NCI-H510A (cell line): ENCODE measurements at regions not wholly inside any gene's neighbourhood (a gene's known extent, or its start where the extent isn't known, plus 50 kb on each side); places are given as distances from the start of the nearest gene placed in this dataset.

Experiments used
- DNase-seq: peaks from one replicate; lab custom pipeline; 2025; lab: John Stamatoyannopoulos, UW

GRCh38 chr5:155919725-155920124, 407.2 kb upstream of the SGCD start:
- no peak for DNase-seq

GRCh38 chr5:155921621-155922020, 405.3 kb upstream of the SGCD start:
- no peak for DNase-seq

- no peak for DNase-seq
Measured at GRCh38 chr5:155923784-155924183, 403.2 kb upstream of the SGCD start.

- DNase-seq: no peak
Measured at GRCh38 chr5:155926031-155926430, 400.9 kb upstream of the SGCD start.

- DNase-seq: no peak
Measured at GRCh38 chr5:155926766-155927165, 400.2 kb upstream of the SGCD start.

- no peak for DNase-seq
Measured at GRCh38 chr5:155929112-155929511, 397.9 kb upstream of the SGCD start.

- DNase-seq: no peak
Measured at GRCh38 chr5:155934964-155935363, 392.0 kb upstream of the SGCD start.

GRCh38 chr5:155935723-155936122, 391.2 kb upstream of the SGCD start:
- no peak for DNase-seq

- no peak for DNase-seq
Measured at GRCh38 chr5:155936520-155937406, 390.2 kb upstream of the SGCD start.

GRCh38 chr5:155938051-155938450, 388.9 kb upstream of the SGCD start:
- DNase-seq: no peak

- DNase-seq: no peak
Measured at GRCh38 chr5:155941340-155941739, 385.6 kb upstream of the SGCD start.

- no peak for DNase-seq
Measured at GRCh38 chr5:155943516-155944407, 383.2 kb upstream of the SGCD start.

GRCh38 chr5:155947394-155948062, 379.4 kb upstream of the SGCD start:
- no peak for DNase-seq

GRCh38 chr5:155948576-155948975, 378.4 kb upstream of the SGCD start:
- no peak for DNase-seq

GRCh38 chr5:155952486-155953089, 374.4 kb upstream of the SGCD start:
- DNase-seq: no peak

- DNase-seq: no peak
Measured at GRCh38 chr5:155953335-155953734, 373.6 kb upstream of the SGCD start.

- no peak for DNase-seq
Measured at GRCh38 chr5:155954701-155955445, 372.1 kb upstream of the SGCD start.

- DNase-seq: no peak
Measured at GRCh38 chr5:155957884-155958283, 369.1 kb upstream of the SGCD start.

GRCh38 chr5:155959082-155959481, 367.9 kb upstream of the SGCD start:
- no peak for DNase-seq

GRCh38 chr5:155960177-155960576, 366.8 kb upstream of the SGCD start:
- no peak for DNase-seq

GRCh38 chr5:155969537-155969936, 357.4 kb upstream of the SGCD start:
- DNase-seq: no peak
